Uterus (tissue), 2 donors: ENCODE measurements at regions not wholly inside any gene's neighbourhood (a gene's known extent, or its start where the extent isn't known, plus 50 kb on each side); places are given as distances from the start of the nearest gene placed in this dataset.

Source experiments
- POLR2A ChIP-seq, 2 donors: fragments of 450-650 bp; IDR thresholded peaks; one replicate each; pipeline ENCODE4 v1.6.1; 2016; ENCODE audit warnings: antibody characterized with exemption in 2 of 2, mild to moderate bottlenecking in 1 of 2, moderate library complexity in 1 of 2
- TF ChIP-seq, protein P1 (sequence below), 4 experiments: fragments of 200-600 bp in 2 of 4; fragments of 450-650 bp in 2 of 4; sonication (generic) in 2 of 4; IDR thresholded peaks; one replicate each; pipeline ENCODE4 v1.5.1; 2016 to 2019; ENCODE audit warnings: antibody characterized with exemption in 4 of 4, mild to moderate bottlenecking in 2 of 4, moderate library complexity in 1 of 4

DNA sequence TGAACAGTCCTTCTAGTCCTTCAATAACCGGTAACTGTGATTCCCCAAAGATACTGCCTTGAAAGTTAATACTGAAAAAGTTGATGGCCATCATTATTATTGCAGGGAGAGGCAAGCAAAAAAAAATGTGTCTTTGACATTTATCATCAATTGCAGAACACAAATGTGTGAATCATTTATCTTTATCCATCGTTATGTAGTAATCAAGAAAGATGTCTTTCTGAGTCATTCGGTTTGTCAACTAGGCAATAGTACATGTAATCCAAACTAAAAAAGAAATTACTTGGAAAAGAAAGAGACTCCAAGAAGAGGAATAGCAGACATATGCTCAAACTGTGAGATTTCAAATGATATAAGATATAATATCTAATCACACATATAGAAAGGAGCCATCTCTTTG, 473.0 kb downstream of the CETN3 start:
- TF ChIP-seq, protein P1, sequence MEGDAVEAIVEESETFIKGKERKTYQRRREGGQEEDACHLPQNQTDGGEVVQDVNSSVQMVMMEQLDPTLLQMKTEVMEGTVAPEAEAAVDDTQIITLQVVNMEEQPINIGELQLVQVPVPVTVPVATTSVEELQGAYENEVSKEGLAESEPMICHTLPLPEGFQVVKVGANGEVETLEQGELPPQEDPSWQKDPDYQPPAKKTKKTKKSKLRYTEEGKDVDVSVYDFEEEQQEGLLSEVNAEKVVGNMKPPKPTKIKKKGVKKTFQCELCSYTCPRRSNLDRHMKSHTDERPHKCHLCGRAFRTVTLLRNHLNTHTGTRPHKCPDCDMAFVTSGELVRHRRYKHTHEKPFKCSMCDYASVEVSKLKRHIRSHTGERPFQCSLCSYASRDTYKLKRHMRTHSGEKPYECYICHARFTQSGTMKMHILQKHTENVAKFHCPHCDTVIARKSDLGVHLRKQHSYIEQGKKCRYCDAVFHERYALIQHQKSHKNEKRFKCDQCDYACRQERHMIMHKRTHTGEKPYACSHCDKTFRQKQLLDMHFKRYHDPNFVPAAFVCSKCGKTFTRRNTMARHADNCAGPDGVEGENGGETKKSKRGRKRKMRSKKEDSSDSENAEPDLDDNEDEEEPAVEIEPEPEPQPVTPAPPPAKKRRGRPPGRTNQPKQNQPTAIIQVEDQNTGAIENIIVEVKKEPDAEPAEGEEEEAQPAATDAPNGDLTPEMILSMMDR (IDR thresholded peaks at IDR 0.05), result no peak
- no peak for TF ChIP-seq POLR2A (IDR thresholded peaks at IDR 0.05)
